ENCODE measurements at regions not wholly inside any gene's neighbourhood (a gene's known extent, or its start where the extent isn't known, plus 50 kb on each side); places are given as distances from the start of the nearest gene placed in this dataset.

- no peaks in the 10 kb centered on the region for H3K36me3 ChIP-seq (ENCODE audit: insufficient read depth, insufficient read length, low read length)
- TF ChIP-seq ZNF274 (IDR thresholded peaks at IDR 0.05; ENCODE audit: low read depth, low read length), result no peak
- no peak for TF ChIP-seq YY1 (IDR thresholded peaks at IDR 0.05; ENCODE audit: insufficient read depth, insufficient read length)
- TF ChIP-seq SUZ12 (IDR thresholded peaks at IDR 0.05; ENCODE audit: extremely low read depth, insufficient read depth, insufficient read length), result no peak
- H3K27me3 ChIP-seq (ENCODE audit: insufficient read depth, insufficient read length), result no peaks in the 10 kb centered on the region
- DNase-seq (ENCODE audit: low read depth, low spot score), result no peak
- H3K9ac ChIP-seq (ENCODE audit: insufficient read length, low read depth), result peak overlapping the region; percentile 79
- no peak overlapping the region for H3K4me3 ChIP-seq (ENCODE audit: insufficient read length, low read depth)
- peaks cover 3% of the 10 kb centered on the region; the same call in 1 of the 2 replicates for H3K9me3 ChIP-seq (ENCODE audit: insufficient read depth, low read length)
- H3K4me1 ChIP-seq (ENCODE audit: insufficient read depth, insufficient read length), result peaks cover 52% of the 10 kb centered on the region
Measured at GRCh38 chr9:129402931-129403778, 217.7 kb downstream of the C9orf50 start.

- peak overlapping the region; percentile 19 for H3K4me3 ChIP-seq (ENCODE audit: insufficient read length, low read depth)
- TF ChIP-seq ZNF274 (IDR thresholded peaks at IDR 0.05; ENCODE audit: low read depth, low read length) (no peak), YY1 (IDR thresholded peaks at IDR 0.05; ENCODE audit: insufficient read depth, insufficient read length) (no peak), SUZ12 (IDR thresholded peaks at IDR 0.05; ENCODE audit: extremely low read depth, insufficient read depth, insufficient read length) (no peak)
- H3K36me3 ChIP-seq (ENCODE audit: insufficient read depth, insufficient read length, low read length), result no peaks in the 10 kb centered on the region
- peak overlapping the region; percentile 74 for H3K9ac ChIP-seq (ENCODE audit: insufficient read length, low read depth)
- H3K9me3 ChIP-seq (ENCODE audit: insufficient read depth, low read length), result peaks cover 3% of the 10 kb centered on the region; the same call in 1 of the 2 replicates
- DNase-seq (ENCODE audit: low read depth, low spot score), result peak; percentile 43
- H3K27me3 ChIP-seq (ENCODE audit: insufficient read depth, insufficient read length), result peaks cover 5% of the 10 kb centered on the region
- H3K4me1 ChIP-seq (ENCODE audit: insufficient read depth, insufficient read length), result peaks cover 52% of the 10 kb centered on the region
Measured at GRCh38 chr9:129402371-129402739, 218.5 kb downstream of the C9orf50 start.

GRCh38 chr9:129401623-129402370 lies 219.1 kb downstream of the C9orf50 start:
- DNase-seq (ENCODE audit: low read depth, low spot score), result no peak
- TF ChIP-seq YY1 (IDR thresholded peaks at IDR 0.05; ENCODE audit: insufficient read depth, insufficient read length), result no peak
- peaks cover 3% of the 10 kb centered on the region; the same call in 1 of the 2 replicates for H3K9me3 ChIP-seq (ENCODE audit: insufficient read depth, low read length)
- no peaks in the 10 kb centered on the region for H3K36me3 ChIP-seq (ENCODE audit: insufficient read depth, insufficient read length, low read length)
- H3K27me3 ChIP-seq (ENCODE audit: insufficient read depth, insufficient read length), result peaks cover 10% of the 10 kb centered on the region
- peak overlapping the region; percentile 19 for H3K4me3 ChIP-seq (ENCODE audit: insufficient read length, low read depth)
- peak overlapping the region; percentile 74 for H3K9ac ChIP-seq (ENCODE audit: insufficient read length, low read depth)
- H3K4me1 ChIP-seq (ENCODE audit: insufficient read depth, insufficient read length), result peaks cover 52% of the 10 kb centered on the region

- peaks cover 47% of the 10 kb centered on the region for H3K4me1 ChIP-seq (ENCODE audit: insufficient read depth, insufficient read length)
- no peaks in the 10 kb centered on the region for H3K36me3 ChIP-seq (ENCODE audit: insufficient read depth, insufficient read length, low read length)
- peaks cover 17% of the 10 kb centered on the region for H3K27me3 ChIP-seq (ENCODE audit: insufficient read depth, insufficient read length)
- no peak for DNase-seq (ENCODE audit: low read depth, low spot score)
- H3K9ac ChIP-seq (ENCODE audit: insufficient read length, low read depth), result no peak overlapping the region
- peaks cover 3% of the 10 kb centered on the region; the same call in 1 of the 2 replicates for H3K9me3 ChIP-seq (ENCODE audit: insufficient read depth, low read length)
- TF ChIP-seq ZNF274 (IDR thresholded peaks at IDR 0.05; ENCODE audit: low read depth, low read length) (no peak), SUZ12 (IDR thresholded peaks at IDR 0.05; ENCODE audit: extremely low read depth, insufficient read depth, insufficient read length) (no peak), YY1 (IDR thresholded peaks at IDR 0.05; ENCODE audit: insufficient read depth, insufficient read length) (no peak)
- no peak overlapping the region for H3K4me3 ChIP-seq (ENCODE audit: insufficient read length, low read depth)
Measured at GRCh38 chr9:129400971-129401622, 219.8 kb downstream of the C9orf50 start.

GRCh38 chr9:129400001-129400970 lies 220.6 kb downstream of the C9orf50 start:
- Histone ChIP-seq H3K9ac (ENCODE audit: insufficient read length, low read depth) (no peak overlapping the region), H3K4me1 (ENCODE audit: insufficient read depth, insufficient read length) (peaks cover 40% of the 10 kb centered on the region), H3K4me3 (ENCODE audit: insufficient read length, low read depth) (no peak overlapping the region), H3K27me3 (ENCODE audit: insufficient read depth, insufficient read length) (peaks cover 26% of the 10 kb centered on the region), H3K9me3 (ENCODE audit: insufficient read depth, low read length) (no peaks in the 10 kb centered on the region), H3K36me3 (ENCODE audit: insufficient read depth, insufficient read length, low read length) (no peaks in the 10 kb centered on the region)
- DNase-seq (ENCODE audit: low read depth, low spot score), result no peak
- TF ChIP-seq ZNF274 (IDR thresholded peaks at IDR 0.05; ENCODE audit: low read depth, low read length) (no peak), SUZ12 (IDR thresholded peaks at IDR 0.05; ENCODE audit: extremely low read depth, insufficient read depth, insufficient read length) (no peak), YY1 (IDR thresholded peaks at IDR 0.05; ENCODE audit: insufficient read depth, insufficient read length) (no peak)

GRCh38 chr9:129399634-129399990 lies 221.3 kb downstream of the C9orf50 start:
- no peaks in the 10 kb centered on the region for H3K9me3 ChIP-seq (ENCODE audit: insufficient read depth, low read length)
- no peaks in the 10 kb centered on the region for H3K36me3 ChIP-seq (ENCODE audit: insufficient read depth, insufficient read length, low read length)
- no peak for DNase-seq (ENCODE audit: low read depth, low spot score)
- H3K27me3 ChIP-seq (ENCODE audit: insufficient read depth, insufficient read length), result peaks cover 32% of the 10 kb centered on the region
- TF ChIP-seq YY1 (IDR thresholded peaks at IDR 0.05; ENCODE audit: insufficient read depth, insufficient read length), result no peak
- H3K9ac ChIP-seq (ENCODE audit: insufficient read length, low read depth), result no peak overlapping the region
- H3K4me3 ChIP-seq (ENCODE audit: insufficient read length, low read depth), result no peak overlapping the region
- peaks cover 34% of the 10 kb centered on the region for H3K4me1 ChIP-seq (ENCODE audit: insufficient read depth, insufficient read length)
